Amniotic epithelial cell (primary cell): ENCODE measurements at regions not wholly inside any gene's neighbourhood (a gene's known extent, or its start where the extent isn't known, plus 50 kb on each side); places are given as distances from the start of the nearest gene placed in this dataset.
"Not testable (repeated sequence)": the region's sequence is repeated elsewhere in the genome, so short reads cannot be mapped to it uniquely, and the experiment has no call there.

Source experiments
- DNase-seq: peaks from one replicate; pipeline ENCODE4 v3.0.0-alpha.2; 2010; ENCODE audit warnings: low read depth

- DNase-seq: not testable (repeated sequence)
Measured at GRCh38 chr10:46645110-46645509, 66.2 kb downstream of the SYT15 start.

- not testable (repeated sequence) for DNase-seq
Measured at GRCh38 chr10:46646132-46646531, 67.2 kb downstream of the SYT15 start.

- not testable (repeated sequence) for DNase-seq
Measured at GRCh38 chr10:46650967-46651366, 72.0 kb downstream of the SYT15 start.

GRCh38 chr10:46657437-46657836, 78.5 kb downstream of the SYT15 start:
- DNase-seq: not testable (repeated sequence)

- not testable (repeated sequence) for DNase-seq
Measured at GRCh38 chr10:46660027-46660834, 81.3 kb downstream of the SYT15 start.

- not testable (repeated sequence) for DNase-seq
Measured at GRCh38 chr10:46660835-46661164, 81.9 kb downstream of the SYT15 start.

- DNase-seq: not testable (repeated sequence)
Measured at GRCh38 chr10:46665536-46665935, 86.6 kb downstream of the SYT15 start.

GRCh38 chr10:46668357-46668997, 89.5 kb downstream of the SYT15 start:
- DNase-seq: not testable (repeated sequence)

- DNase-seq: not testable (repeated sequence)
Measured at GRCh38 chr10:46677836-46678435, 99.0 kb downstream of the SYT15 start.

- not testable (repeated sequence) for DNase-seq
Measured at GRCh38 chr10:46691397-46691796, 112.5 kb downstream of the SYT15 start.

GRCh38 chr10:46693218-46693617, 114.3 kb downstream of the SYT15 start:
- not testable (repeated sequence) for DNase-seq

- not testable (repeated sequence) for DNase-seq
Measured at GRCh38 chr10:46717264-46717663, 138.3 kb downstream of the SYT15 start.

- DNase-seq: not testable (repeated sequence)
Measured at GRCh38 chr10:46718014-46718413, 139.1 kb downstream of the SYT15 start.

- peak; percentile 76 for DNase-seq
Measured at GRCh38 chr10:46720386-46720785, 141.5 kb downstream of the SYT15 start.

GRCh38 chr10:46720811-46721518, 142.0 kb downstream of the SYT15 start:
- DNase-seq: peak; percentile 6

- DNase-seq: not testable (repeated sequence)
Measured at GRCh38 chr10:46724258-46724657, 145.3 kb downstream of the SYT15 start.

GRCh38 chr10:46728359-46728758, 149.4 kb downstream of the SYT15 start:
- DNase-seq: not testable (repeated sequence)

- not testable (repeated sequence) for DNase-seq
Measured at GRCh38 chr10:46730729-46731128, 151.8 kb downstream of the SYT15 start.

GRCh38 chr10:46733635-46734261, 154.8 kb downstream of the SYT15 start:
- not testable (repeated sequence) for DNase-seq

- DNase-seq: not testable (repeated sequence)
Measured at GRCh38 chr10:46734262-46734642, 155.3 kb downstream of the SYT15 start.

- not testable (repeated sequence) for DNase-seq
Measured at GRCh38 chr10:46739919-46740318, 161.0 kb downstream of the SYT15 start.

- not testable (repeated sequence) for DNase-seq
Measured at GRCh38 chr10:46740368-46740767, 161.4 kb downstream of the SYT15 start.
